Fibroblast of peridontal ligament (primary cell): ENCODE measurements at regions not wholly inside any gene's neighbourhood (a gene's known extent, or its start where the extent isn't known, plus 50 kb on each side); places are given as distances from the start of the nearest gene placed in this dataset.

ENCODE experiments used
- DNase-seq: peaks from one replicate; pipeline ENCODE4 v3.0.0-alpha.2; 2010; ENCODE audit errors: extremely low read depth

DNA sequence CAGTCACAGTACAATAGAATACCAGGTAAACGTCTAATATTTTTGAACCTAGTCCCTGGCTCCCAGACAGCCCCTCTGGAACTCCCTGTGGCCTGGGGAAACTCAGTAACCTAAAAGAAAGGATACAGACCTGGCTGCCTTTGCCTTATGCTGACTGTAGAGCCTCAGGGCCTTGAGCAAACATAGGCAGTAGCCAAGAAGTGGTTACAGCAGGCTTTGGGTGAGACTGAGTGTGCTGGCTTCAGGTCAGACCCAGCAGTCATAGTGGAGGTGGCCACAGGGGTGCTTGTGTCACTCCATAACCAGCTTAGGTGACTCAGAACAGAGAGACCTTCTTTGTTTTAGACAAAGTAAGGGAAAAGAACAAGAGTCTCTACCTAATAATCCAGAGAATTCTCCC lies 141.8 kb upstream of the PRDX4 start:
- DNase-seq: no peak

DNA sequence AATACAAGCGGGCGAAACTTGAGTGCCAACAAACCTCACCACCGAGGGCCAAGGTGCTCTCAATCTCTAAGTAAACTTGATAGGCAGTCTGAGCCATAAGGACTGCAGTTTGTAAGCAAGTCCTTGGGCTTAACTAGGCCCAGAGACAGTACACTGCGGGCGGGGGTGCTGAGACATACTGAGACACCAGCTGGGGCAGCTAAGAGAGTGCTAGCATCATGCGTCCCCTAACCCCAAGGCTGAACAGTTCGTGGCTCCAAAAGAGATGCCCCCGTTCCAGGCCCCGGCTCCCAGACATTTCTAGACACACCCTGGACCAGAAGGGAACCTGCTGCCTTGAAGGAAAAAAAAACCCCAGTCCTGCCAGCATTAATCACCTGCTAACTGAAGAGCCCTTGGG lies 126.8 kb upstream of the PRDX4 start:
- no peak for DNase-seq

DNA sequence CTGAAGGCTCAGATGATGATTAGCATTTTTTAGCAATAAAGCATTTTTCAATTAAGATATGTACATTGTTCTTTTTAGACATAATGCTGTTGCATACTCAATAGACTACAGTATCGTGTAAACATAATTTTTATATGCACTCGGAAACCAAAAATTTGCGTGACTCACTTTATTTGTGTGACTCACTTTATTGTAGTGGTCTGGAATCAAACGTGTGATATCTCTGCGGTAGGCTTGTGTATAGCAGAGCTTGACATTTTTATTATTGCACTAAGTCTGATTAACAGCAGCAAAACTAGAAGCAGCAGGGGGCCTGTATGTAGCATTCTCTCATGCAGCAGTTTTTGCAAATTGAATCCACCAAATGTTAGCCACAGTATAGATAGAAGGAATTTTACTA lies 119.1 kb upstream of the PRDX4 start:
- no peak for DNase-seq

DNA sequence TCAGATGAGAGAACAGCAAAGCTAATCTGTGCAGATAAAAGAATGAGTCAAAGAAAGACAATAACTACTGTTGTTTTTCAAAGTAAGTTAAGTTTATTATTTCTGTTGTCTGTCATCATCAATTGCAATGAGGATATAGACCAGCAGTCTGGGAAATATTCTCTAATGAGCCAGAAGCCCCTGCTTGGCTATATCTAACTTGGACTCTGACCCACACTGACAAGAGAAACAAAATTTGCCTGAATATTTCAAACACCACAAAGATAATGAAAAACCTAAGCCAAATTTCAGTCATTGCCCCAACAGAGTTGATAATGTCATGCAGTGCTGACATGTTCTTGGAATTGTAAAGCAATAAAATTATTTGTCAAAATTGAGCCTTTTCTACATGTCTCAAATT lies 115.0 kb upstream of the PRDX4 start:
- no peak for DNase-seq

DNA sequence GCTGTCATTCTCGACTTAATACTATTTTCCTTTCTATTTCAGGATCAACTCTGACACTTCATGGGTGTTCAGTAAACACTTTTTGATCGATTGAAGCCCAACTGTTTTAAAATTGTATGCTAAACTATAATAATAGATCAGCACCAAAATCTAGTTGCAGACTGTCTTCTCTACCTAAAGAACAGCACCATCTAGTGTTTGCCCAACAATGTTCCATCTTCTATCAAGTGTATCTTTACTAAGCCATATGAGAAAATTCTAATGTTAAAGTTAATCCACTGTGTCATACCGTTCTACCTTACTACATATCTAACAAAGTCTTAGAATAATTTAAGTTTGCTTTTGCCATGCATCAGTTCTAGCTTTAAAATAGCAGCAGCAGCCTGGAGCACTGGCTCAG lies 113.0 kb upstream of the PRDX4 start:
- peak; percentile 67 for DNase-seq

DNA sequence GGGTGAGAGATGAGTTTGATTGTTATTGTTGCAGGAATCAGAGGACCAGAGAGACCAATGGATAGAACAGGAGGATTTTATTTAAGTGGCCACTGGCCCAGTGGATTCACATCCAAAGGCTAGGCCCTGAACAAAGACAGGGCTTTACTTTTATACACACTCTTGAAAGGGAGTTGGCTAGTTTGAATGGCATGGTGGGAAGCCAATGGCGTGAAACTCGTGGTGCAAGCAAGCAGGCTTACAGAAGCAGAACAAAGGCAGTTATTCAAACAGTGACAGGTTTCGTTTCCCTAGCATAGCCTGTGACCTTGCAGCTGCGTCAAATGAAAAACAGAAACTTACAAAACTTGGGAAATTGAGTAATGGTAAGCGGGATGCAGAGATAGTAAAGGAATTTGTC lies 110.2 kb upstream of the PRDX4 start:
- no peak for DNase-seq

DNA sequence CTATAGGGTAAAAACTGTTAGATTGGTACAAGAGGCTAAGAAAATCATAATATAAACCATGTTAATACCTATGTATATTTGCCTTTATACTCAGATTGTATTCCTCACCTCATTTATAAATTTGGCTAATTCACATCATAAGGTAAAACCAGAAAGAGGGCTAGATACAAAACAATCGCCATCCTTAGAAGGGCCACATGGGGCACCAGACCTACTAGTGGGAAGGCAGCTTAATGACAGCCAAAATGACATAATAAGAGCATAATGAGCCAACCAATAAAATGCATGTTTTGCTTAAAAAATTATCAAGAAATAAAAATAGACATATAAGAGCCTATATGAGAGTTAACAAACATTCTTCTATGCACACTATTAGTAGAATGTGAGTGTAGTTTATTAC lies 107.3 kb upstream of the PRDX4 start:
- DNase-seq: no peak

DNA sequence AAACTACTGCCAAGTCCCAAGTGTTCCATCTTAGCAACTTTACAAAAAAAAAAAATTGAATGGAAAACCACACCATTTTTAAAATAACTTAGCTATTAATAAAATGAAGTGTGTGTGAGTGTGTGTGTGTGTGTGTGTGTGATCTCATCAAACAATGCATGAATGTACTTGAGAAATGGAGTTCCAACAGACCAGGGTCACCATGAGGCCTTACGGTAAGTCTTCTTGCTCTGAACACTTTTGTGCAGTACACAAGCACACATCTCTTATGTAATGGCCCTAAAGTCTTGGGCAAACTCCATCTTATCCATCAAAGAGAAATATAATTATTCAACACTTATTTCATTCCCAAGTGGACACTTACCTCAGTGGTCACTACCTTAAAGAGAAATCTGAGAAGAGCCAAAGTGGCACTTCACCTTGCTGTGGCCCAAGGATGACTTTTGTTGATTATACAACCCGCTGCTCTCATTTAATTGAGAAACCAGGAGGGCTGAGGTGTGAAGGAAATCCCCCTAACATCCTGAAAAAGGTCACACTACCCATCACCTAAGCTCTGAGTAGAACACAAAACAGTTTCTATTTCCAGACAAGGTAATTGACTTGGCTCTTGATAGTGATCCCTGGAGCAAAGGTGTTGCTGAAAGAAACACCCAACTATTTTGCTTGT lies 96.5 kb upstream of the PRDX4 start:
- no peak for DNase-seq

DNA sequence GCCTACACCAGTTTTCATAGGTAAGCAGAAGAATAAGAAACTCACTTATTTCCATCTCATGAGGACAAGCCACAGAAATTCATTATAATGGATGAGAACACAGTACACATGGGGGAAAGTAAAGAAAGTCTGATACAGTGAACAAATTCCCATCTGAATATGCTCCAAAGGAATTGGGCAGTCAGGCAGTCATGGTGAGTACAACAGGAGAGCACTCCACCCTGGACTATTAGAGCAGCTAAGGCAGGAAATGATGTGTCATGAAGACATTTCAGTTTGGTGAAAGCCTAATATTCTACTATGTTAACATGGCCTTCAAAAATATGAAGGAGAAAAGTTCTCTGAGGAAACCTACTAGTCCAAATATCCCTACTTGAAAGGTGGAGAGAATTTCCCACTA lies 92.0 kb upstream of the PRDX4 start:
- DNase-seq: no peak

DNA sequence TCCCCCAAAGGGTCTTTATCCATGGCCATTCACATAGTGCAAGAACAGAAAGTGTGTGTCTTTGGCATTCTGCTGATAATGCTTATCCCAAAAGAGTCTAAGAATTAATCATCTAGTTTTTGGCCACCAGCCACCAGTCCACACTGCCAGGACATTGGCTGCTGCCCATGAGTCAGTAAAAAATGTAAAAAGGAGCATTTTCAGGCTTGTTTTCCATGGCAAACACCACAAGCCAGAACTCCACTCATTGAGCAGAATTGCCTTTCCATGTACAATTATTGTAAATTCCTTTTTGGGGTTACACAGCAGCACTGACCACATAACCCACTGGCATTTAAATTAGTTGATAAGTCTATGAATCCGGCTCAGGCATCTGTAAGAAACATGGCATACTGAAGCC lies 89.2 kb upstream of the PRDX4 start:
- DNase-seq: peak; percentile 2

DNA sequence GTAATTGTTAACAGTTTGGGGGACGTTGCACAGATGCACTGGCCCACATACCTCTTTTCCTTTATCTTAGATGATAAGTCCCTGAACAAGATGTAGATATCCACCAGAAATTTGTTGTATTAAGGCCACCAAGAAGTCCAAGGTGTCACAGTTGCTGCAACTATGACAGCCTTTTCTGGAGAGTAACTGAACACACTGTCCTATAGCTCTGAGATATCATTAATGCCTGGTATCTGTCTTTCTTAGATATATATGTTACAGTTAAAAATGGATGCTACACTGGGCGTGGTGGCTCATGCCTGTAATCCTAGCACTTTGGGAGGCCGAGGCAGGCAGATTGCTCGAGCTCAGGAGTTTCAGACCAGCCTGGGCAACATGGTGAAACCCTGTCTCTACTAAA lies 77.8 kb upstream of the PRDX4 start:
- DNase-seq: no peak

DNA sequence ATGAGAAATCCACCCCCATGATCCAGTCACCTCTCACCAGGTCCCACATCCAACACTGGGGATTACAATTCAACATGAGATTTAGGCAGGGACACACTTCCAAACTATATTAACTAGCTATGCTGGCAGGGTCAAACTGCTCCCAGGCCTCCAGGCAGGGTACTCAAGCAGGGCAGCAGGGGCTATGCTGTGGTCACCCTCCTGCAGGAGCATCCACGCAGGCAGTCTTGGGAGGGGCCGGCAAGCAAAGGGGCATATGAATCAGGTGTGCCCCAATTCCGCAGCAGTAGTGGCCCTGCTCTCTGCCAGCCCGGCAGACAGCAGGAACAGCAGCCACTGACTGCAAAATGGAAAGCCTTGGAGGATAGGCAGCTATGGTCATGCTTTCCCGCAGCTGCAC lies 74.6 kb upstream of the PRDX4 start:
- DNase-seq: no peak

DNA sequence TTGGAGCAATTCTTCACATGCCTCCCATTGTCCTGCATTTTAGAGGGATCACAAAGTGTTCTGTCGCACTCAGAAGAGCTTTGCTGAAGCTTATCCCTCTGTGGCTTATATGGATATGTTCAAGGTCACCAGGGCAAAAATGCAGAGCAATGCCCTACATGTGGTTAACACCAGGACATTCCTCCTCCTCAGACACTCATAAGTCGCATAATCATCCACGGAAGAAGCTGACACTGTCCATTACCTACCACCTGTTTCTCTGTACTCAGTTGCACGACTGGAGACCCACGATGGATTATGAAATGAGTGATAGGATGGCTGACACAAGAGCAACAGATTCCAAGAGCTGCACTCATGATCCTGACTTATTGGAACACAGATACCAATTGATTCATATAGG lies 68.7 kb upstream of the PRDX4 start:
- no peak for DNase-seq

DNA sequence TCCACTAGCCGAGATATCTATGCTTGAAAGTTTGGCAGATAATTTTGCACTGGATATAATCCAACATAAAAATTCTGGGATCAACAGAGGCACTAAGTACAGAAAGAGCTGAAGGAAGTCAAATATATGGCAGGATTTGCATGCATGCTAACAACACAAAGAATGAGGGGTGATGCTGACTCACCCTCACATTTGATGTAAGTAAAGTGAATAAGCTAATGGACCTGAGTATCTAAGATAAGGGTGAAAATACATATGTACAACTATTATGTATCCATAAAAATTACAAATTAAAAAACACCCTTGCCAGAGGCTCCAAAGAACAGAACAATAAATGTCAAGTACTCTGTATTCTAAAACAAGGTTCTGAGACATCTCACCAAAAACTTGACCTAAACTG lies 63.8 kb upstream of the PRDX4 start:
- no peak for DNase-seq

DNA sequence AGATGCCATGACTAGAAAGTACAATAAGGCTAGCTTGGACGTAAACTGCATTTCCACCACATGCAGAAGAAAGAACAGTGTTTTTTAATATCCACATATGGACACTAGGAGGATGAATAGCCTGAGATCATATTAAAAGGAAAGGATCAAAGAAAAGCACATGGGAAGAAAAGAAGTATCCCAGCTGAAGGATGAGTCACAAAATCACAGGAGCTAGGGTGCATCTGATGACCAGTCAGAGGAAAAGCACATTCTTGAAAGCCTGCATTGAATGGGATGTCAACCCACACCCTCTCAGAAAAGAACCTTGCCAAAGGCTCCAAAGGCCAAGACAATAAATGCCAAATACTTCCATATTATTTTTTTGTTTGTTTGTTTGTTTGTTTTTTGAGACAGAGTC lies 56.8 kb upstream of the PRDX4 start:
- DNase-seq: no peak

DNA sequence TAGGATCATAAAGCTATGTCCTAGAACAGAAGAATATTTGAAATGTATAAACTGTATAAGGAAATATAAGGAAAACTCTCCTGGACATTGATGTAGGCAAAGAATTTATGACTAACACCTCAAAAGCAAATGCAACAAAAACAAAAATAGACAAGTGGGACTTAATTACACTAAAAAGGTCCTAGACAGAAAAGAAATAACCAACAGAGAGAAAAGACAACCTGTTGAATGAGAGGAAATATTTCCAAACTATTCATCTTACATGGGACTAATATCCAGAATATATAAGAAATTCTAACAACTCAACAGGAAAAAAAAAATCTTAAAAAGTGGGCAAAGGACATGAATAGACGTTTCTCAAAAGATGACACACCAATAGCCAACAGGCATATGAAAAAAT lies 54.4 kb upstream of the PRDX4 start:
- DNase-seq: no peak

DNA sequence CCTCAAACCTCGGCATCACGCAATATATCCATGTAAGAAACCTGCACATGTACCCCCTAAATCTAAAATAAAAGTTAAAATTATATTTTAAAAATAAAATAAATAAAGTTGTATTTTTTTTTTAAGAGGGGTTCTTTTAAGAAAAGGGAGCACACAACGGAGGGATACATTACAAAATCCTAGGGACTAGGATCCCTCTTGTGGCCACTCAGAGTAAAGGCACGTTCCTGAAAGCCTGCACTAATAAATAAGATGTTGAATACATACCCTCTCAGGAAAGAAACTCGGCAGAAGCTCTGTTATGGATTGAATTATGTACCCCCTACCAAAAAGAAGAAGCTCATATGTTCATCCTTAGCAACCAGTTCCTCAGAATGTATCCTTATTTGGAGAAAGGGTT lies 50.9 kb upstream of the PRDX4 start:
- DNase-seq: peak; percentile 43
